ENCODE measurements at regions not wholly inside any gene's neighbourhood (a gene's known extent, or its start where the extent isn't known, plus 50 kb on each side); places are given as distances from the start of the nearest gene placed in this dataset.

DNA sequence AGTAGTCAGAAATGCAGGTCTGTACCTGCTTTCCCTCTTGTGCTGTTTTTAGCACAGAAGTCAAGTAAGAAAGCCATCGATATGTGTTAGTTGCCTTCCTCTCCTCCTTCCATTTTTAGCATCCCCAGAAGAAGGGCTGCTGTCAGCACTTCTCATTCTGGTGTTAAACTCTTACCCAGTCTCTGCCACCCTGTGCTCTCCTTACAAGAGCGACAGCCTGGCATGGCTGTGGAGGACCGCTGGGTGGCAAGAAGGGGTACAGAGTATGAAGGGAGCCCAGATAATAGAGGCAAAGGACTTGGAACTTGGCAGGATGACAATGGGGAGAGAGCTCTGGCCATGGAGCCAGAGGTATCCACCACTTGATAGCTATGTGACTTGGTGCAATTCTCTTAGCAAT, 103.5 kb downstream of the RPS24 start:
- DNase-seq (ENCODE audit: low spot score), result no peak
- Histone ChIP-seq H3K36me3 (ENCODE audit: low read depth) (no peaks in the 10 kb centered on the region), H3K27me3 (ENCODE audit: insufficient read depth, poor library complexity, severe bottlenecking) (peaks cover 7% of the 10 kb centered on the region), H3K27ac (ENCODE audit: poor library complexity, severe bottlenecking) (no peak overlapping the region), H3K4me1 (ENCODE audit: insufficient read depth, poor library complexity, severe bottlenecking) (no peaks in the 10 kb centered on the region), H3K9me3 (ENCODE audit: severe bottlenecking) (no peaks in the 10 kb centered on the region), H3K4me3 (ENCODE audit: severe bottlenecking) (no peak overlapping the region)
- ATAC-seq (ENCODE audit: low read depth), result no peak
- TF ChIP-seq, protein P1, sequence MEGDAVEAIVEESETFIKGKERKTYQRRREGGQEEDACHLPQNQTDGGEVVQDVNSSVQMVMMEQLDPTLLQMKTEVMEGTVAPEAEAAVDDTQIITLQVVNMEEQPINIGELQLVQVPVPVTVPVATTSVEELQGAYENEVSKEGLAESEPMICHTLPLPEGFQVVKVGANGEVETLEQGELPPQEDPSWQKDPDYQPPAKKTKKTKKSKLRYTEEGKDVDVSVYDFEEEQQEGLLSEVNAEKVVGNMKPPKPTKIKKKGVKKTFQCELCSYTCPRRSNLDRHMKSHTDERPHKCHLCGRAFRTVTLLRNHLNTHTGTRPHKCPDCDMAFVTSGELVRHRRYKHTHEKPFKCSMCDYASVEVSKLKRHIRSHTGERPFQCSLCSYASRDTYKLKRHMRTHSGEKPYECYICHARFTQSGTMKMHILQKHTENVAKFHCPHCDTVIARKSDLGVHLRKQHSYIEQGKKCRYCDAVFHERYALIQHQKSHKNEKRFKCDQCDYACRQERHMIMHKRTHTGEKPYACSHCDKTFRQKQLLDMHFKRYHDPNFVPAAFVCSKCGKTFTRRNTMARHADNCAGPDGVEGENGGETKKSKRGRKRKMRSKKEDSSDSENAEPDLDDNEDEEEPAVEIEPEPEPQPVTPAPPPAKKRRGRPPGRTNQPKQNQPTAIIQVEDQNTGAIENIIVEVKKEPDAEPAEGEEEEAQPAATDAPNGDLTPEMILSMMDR (IDR thresholded peaks at IDR 0.05; ENCODE audit: poor library complexity, severe bottlenecking), result no peak

DNA sequence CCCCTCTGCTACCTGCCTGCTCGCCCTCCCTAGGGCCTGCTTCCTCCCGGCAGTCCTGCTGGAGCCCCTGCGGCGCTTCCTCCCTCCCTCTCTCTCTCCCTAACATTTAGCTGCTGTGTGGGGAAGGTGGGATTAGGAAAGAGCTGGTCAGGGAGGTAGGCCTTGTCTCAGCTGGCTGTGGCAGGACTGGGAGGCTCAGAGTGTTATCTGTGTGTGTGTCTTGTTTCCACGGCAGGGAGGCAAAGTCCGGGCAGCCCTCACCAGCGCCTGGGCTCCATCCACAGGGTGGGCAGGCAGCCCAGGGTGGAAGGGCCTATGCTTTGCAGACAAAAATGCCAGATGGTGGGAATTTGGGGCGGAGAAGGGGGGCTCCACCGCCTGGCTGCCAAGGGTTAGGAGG, 105.7 kb downstream of the RPS24 start:
- Histone ChIP-seq H3K27me3 (ENCODE audit: insufficient read depth, poor library complexity, severe bottlenecking) (peaks cover 7% of the 10 kb centered on the region), H3K9me3 (ENCODE audit: severe bottlenecking) (no peaks in the 10 kb centered on the region), H3K36me3 (ENCODE audit: low read depth) (no peaks in the 10 kb centered on the region), H3K4me1 (ENCODE audit: insufficient read depth, poor library complexity, severe bottlenecking) (no peaks in the 10 kb centered on the region), H3K27ac (ENCODE audit: poor library complexity, severe bottlenecking) (no peak overlapping the region), H3K4me3 (ENCODE audit: severe bottlenecking) (no peak overlapping the region)
- TF ChIP-seq, protein P1 (IDR thresholded peaks at IDR 0.05; ENCODE audit: poor library complexity, severe bottlenecking), result no peak
- no peak for DNase-seq (ENCODE audit: low spot score)
- no peak for ATAC-seq (ENCODE audit: low read depth)

DNA sequence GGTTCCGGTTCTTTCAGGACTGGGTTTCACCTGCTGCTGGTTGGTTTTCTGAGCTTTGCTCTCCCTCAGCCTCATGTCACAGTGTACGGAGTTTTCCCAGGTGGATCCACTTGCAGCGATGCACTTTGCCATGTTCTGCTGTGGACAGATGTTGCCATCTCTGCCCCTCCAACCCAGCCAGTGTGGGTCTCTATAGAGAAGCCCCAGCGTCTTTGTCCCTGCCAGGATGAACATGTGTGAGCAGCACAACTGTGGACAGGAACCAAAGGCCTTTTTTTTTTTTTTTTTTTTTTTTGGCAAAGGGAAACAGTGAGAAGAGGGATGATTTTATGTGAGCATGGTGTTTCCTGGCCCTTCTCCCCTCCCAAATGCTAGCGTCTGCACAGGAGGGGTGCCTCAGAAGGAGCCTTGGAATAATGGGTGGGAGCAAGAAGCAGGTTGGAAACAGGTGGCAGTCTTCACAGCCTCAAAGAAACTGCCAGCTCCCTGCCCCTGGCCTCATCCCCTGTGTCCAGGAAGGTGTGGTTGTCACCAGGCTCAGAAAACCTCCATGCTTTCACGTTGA, 106.5 kb downstream of the RPS24 start:
- H3K9me3 ChIP-seq (ENCODE audit: severe bottlenecking), result no peaks in the 10 kb centered on the region
- H3K36me3 ChIP-seq (ENCODE audit: low read depth), result no peaks in the 10 kb centered on the region
- TF ChIP-seq, protein P1 (IDR thresholded peaks at IDR 0.05; ENCODE audit: poor library complexity, severe bottlenecking), result no peak
- no peaks in the 10 kb centered on the region for H3K4me1 ChIP-seq (ENCODE audit: insufficient read depth, poor library complexity, severe bottlenecking)
- ATAC-seq (ENCODE audit: low read depth) (no peak), DNase-seq (ENCODE audit: low spot score) (no peak)
- H3K27ac ChIP-seq (ENCODE audit: poor library complexity, severe bottlenecking), result no peak overlapping the region
- H3K27me3 ChIP-seq (ENCODE audit: insufficient read depth, poor library complexity, severe bottlenecking), result peaks cover 7% of the 10 kb centered on the region
- H3K4me3 ChIP-seq (ENCODE audit: severe bottlenecking), result no peak overlapping the region

DNA sequence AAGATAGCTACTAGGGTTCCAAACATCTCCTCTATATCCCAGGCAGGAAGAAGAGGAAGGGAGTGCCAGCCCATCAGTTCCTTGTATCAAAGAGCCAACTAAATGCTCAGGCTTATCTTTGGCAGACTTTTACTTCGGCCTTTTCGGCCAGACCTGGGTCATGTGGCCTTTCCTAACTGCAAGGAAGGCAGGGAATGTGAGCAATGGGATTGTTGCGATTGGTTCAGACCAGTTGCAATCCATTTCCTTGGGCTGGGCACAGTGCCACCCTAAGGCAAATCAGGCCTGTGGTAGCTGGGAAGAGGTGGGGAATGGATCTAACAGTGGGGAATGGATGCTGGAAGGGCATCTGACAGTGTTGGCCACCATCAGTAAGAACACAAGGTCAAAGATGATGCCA, 109.9 kb downstream of the RPS24 start:
- Histone ChIP-seq H3K4me1 (ENCODE audit: insufficient read depth, poor library complexity, severe bottlenecking) (no peaks in the 10 kb centered on the region), H3K36me3 (ENCODE audit: low read depth) (no peaks in the 10 kb centered on the region), H3K27ac (ENCODE audit: poor library complexity, severe bottlenecking) (no peak overlapping the region), H3K27me3 (ENCODE audit: insufficient read depth, poor library complexity, severe bottlenecking) (no peaks in the 10 kb centered on the region), H3K9me3 (ENCODE audit: severe bottlenecking) (no peaks in the 10 kb centered on the region), H3K4me3 (ENCODE audit: severe bottlenecking) (no peak overlapping the region)
- ATAC-seq (ENCODE audit: low read depth), result no peak
- TF ChIP-seq, protein P1 (IDR thresholded peaks at IDR 0.05; ENCODE audit: poor library complexity, severe bottlenecking), result no peak
- no peak for DNase-seq (ENCODE audit: low spot score)

DNA sequence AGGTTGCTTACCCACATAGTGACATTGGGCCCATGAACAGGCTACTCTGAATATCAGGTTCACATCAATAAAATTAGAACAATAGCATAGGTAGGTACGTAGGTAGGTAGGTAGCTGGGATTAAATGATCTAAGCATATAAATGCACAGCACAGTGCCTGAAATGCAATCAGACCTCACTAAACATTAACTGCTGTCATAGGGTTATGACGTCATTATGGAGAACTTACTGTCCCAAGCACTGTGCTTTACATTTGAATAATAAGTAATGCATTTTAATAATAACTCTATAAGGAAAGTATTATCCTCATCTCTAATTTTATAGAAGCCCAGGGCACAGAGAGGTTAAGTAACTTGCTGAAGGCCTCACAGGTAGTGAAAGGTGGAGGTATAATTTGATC, 112.5 kb downstream of the RPS24 start:
- no peaks in the 10 kb centered on the region for H3K4me1 ChIP-seq (ENCODE audit: insufficient read depth, poor library complexity, severe bottlenecking)

More for the DNA sequence above, 112.5 kb downstream of the RPS24 start:
- H3K9me3 ChIP-seq (ENCODE audit: severe bottlenecking), result no peaks in the 10 kb centered on the region
- ATAC-seq (ENCODE audit: low read depth) (no peak), DNase-seq (ENCODE audit: low spot score) (no peak)
- TF ChIP-seq, protein P1 (IDR thresholded peaks at IDR 0.05; ENCODE audit: poor library complexity, severe bottlenecking), result no peak
- no peak overlapping the region for H3K4me3 ChIP-seq (ENCODE audit: severe bottlenecking)
- no peak overlapping the region for H3K27ac ChIP-seq (ENCODE audit: poor library complexity, severe bottlenecking)
- H3K27me3 ChIP-seq (ENCODE audit: insufficient read depth, poor library complexity, severe bottlenecking), result no peaks in the 10 kb centered on the region
- no peaks in the 10 kb centered on the region for H3K36me3 ChIP-seq (ENCODE audit: low read depth)
